NCI-H510A treated with DMSO at 0.1 percent for 48 hours (cell line): ENCODE measurements at regions not wholly inside any gene's neighbourhood (a gene's known extent, or its start where the extent isn't known, plus 50 kb on each side); places are given as distances from the start of the nearest gene placed in this dataset.
"Not testable (repeated sequence)": the region's sequence is repeated elsewhere in the genome, so short reads cannot be mapped to it uniquely, and the experiment has no call there.

Experiments
- DNase-seq: peaks from one replicate; lab custom pipeline; 2025; lab: John Stamatoyannopoulos, UW

- DNase-seq, result no peak
These were observed 966.9 kb upstream of the CNTN5 start for GRCh38 chr11:98053851-98054250.

- no peak for DNase-seq
These were observed 963.8 kb upstream of the CNTN5 start for GRCh38 chr11:98056945-98057344.

GRCh38 chr11:98059488-98059887, 961.3 kb upstream of the CNTN5 start:
- DNase-seq, result no peak

GRCh38 chr11:98060759-98061158, 960.0 kb upstream of the CNTN5 start:
- no peak for DNase-seq

GRCh38 chr11:98061858-98062257, 958.9 kb upstream of the CNTN5 start:
- no peak for DNase-seq

GRCh38 chr11:98062714-98063113, 958.0 kb upstream of the CNTN5 start:
- DNase-seq, result no peak

- no peak for DNase-seq
These were observed 952.5 kb upstream of the CNTN5 start for GRCh38 chr11:98068251-98068650.

GRCh38 chr11:98069147-98069546, 951.6 kb upstream of the CNTN5 start:
- not testable (repeated sequence) for DNase-seq

GRCh38 chr11:98069861-98070260, 950.9 kb upstream of the CNTN5 start:
- DNase-seq, result no peak

GRCh38 chr11:98090861-98091505, 929.8 kb upstream of the CNTN5 start:
- DNase-seq, result no peak

- no peak for DNase-seq
These were observed 921.4 kb upstream of the CNTN5 start for GRCh38 chr11:98099371-98099770.

GRCh38 chr11:98100689-98101088, 920.1 kb upstream of the CNTN5 start:
- no peak for DNase-seq

- no peak for DNase-seq
These were observed 919.4 kb upstream of the CNTN5 start for GRCh38 chr11:98101329-98101728.

GRCh38 chr11:98104249-98104648, 916.5 kb upstream of the CNTN5 start:
- no peak for DNase-seq

GRCh38 chr11:98107736-98108135, 913.0 kb upstream of the CNTN5 start:
- DNase-seq, result peak; percentile 88

- no peak for DNase-seq
These were observed 910.7 kb upstream of the CNTN5 start for GRCh38 chr11:98110030-98110429.

GRCh38 chr11:98115873-98116272, 904.9 kb upstream of the CNTN5 start:
- no peak for DNase-seq

- DNase-seq, result no peak
These were observed 890.6 kb upstream of the CNTN5 start for GRCh38 chr11:98130117-98130625.

- no peak for DNase-seq
These were observed 884.4 kb upstream of the CNTN5 start for GRCh38 chr11:98136357-98136756.

- no peak for DNase-seq
These were observed 883.3 kb upstream of the CNTN5 start for GRCh38 chr11:98137437-98137836.

GRCh38 chr11:98143661-98144060, 877.1 kb upstream of the CNTN5 start:
- no peak for DNase-seq

- DNase-seq, result no peak
These were observed 867.0 kb upstream of the CNTN5 start for GRCh38 chr11:98153752-98154151.

- DNase-seq, result no peak
These were observed 865.1 kb upstream of the CNTN5 start for GRCh38 chr11:98155696-98156095.

- DNase-seq, result no peak
These were observed 842.8 kb upstream of the CNTN5 start for GRCh38 chr11:98177925-98178324.
